Loucy (cell line): ENCODE measurements at regions not wholly inside any gene's neighbourhood (a gene's known extent, or its start where the extent isn't known, plus 50 kb on each side); places are given as distances from the start of the nearest gene placed in this dataset.
A peak's percentile ranks its signal among the peaks of the same experiment; 100 is the strongest.

Experiments
- H2AFZ ChIP-seq: fragments of 200-600 bp; sonication (generic); 2 replicates; pipeline ENCODE4 v1.6.0; 2016; ENCODE audit warnings: antibody characterized with exemption, mild to moderate bottlenecking, low read length, moderate library complexity
- H3F3A ChIP-seq: fragments of 200-600 bp; 2 replicates; pipeline ENCODE4 v1.6.0; 2016; ENCODE audit warnings: antibody characterized with exemption, low read depth, mild to moderate bottlenecking
- H3K27me3 ChIP-seq: fragments of 200-600 bp; sonication (generic); 2 replicates; pipeline ENCODE4 v1.6.1; 2014; ENCODE audit warnings: low read length, mild to moderate bottlenecking; ENCODE audit not compliant: insufficient read depth, poor library complexity, severe bottlenecking
- H3K36me3 ChIP-seq: fragments of 200-600 bp; sonication (generic); 2 replicates; pipeline ENCODE4 v1.6.1; 2016; ENCODE audit warnings: low read length; ENCODE audit not compliant: insufficient read depth
- H3K4me1 ChIP-seq: fragments of 200-600 bp; sonication (generic); 2 replicates; pipeline ENCODE4 v1.5.1; 2014; ENCODE audit warnings: low read length, mild to moderate bottlenecking; ENCODE audit not compliant: insufficient read depth, poor library complexity, severe bottlenecking
- H3K4me2 ChIP-seq: fragments of 200-600 bp; sonication (generic); 2 replicates; pipeline ENCODE4 v1.6.0; 2014; ENCODE audit warnings: antibody characterized with exemption, low read length, low read depth, mild to moderate bottlenecking; ENCODE audit not compliant: poor library complexity, severe bottlenecking
- H3K4me3 ChIP-seq: fragments of 200-600 bp; sonication (generic); 2 replicates; pipeline ENCODE4 v1.5.1; 2014; ENCODE audit warnings: low read length, mild to moderate bottlenecking, mixed read lengths; ENCODE audit not compliant: poor library complexity, severe bottlenecking
- H3K79me2 ChIP-seq: fragments of 200-600 bp; sonication (generic); 2 replicates; pipeline ENCODE4 v1.6.1; 2014; ENCODE audit warnings: low read length; ENCODE audit not compliant: insufficient read depth
- H3K9ac ChIP-seq: fragments of 200-600 bp; sonication (generic); 2 replicates; pipeline ENCODE4 v1.6.0; 2014; ENCODE audit warnings: mild to moderate bottlenecking, low read depth, low read length, moderate library complexity; ENCODE audit not compliant: poor library complexity, severe bottlenecking
- H3K9me2 ChIP-seq: fragments of 200-600 bp; sonication (generic); replicated peaks from 2 replicates; pipeline ENCODE4 v1.6.1; 2016; ENCODE audit warnings: low read depth, low read length, mixed read lengths
- H3K9me3 ChIP-seq: fragments of 200-600 bp; sonication (generic); 2 replicates; pipeline ENCODE4 v1.6.1; 2014; ENCODE audit warnings: mild to moderate bottlenecking, antibody characterized with exemption, low read length, low read depth; ENCODE audit not compliant: insufficient read depth
- H4K20me1 ChIP-seq: fragments of 200-600 bp; sonication (generic); 2 replicates; pipeline ENCODE4 v1.6.0; 2014; ENCODE audit warnings: antibody characterized with exemption, low read length, mild to moderate bottlenecking; ENCODE audit not compliant: insufficient read depth, poor library complexity, severe bottlenecking
- EZH2phosphoT487 ChIP-seq: fragments of 200-600 bp; IDR thresholded peaks from 2 replicates; pipeline ENCODE4 v1.6.1; 2018; ENCODE audit warnings: antibody characterized with exemption, mild to moderate bottlenecking, moderate library complexity, borderline replicate concordance
- TF ChIP-seq, protein P1 (sequence below): fragments of 200-600 bp; sonication (generic); conservative IDR thresholded peaks from 2 replicates; pipeline ENCODE4 v1.5.1; 2014; ENCODE audit warnings: mild to moderate bottlenecking, antibody characterized with exemption, low read length

- Histone ChIP-seq H3K4me2 (no peak overlapping the region), H3K9ac (no peak overlapping the region), H3K79me2 (no peaks in the 10 kb centered on the region), H3K36me3 (no peaks in the 10 kb centered on the region), H3K9me3 (no peaks in the 10 kb centered on the region), H3K4me3 (no peak overlapping the region), H3F3A (no peaks in the 10 kb centered on the region), H3K27me3 (no peaks in the 10 kb centered on the region), H4K20me1 (no peaks in the 10 kb centered on the region), H2AFZ (no peak overlapping the region), H3K4me1 (peaks cover 30% of the 10 kb centered on the region), H3K9me2 (no peaks in the 10 kb centered on the region)
- TF ChIP-seq EZH2phosphoT487, result no peak
- TF ChIP-seq, protein P1, sequence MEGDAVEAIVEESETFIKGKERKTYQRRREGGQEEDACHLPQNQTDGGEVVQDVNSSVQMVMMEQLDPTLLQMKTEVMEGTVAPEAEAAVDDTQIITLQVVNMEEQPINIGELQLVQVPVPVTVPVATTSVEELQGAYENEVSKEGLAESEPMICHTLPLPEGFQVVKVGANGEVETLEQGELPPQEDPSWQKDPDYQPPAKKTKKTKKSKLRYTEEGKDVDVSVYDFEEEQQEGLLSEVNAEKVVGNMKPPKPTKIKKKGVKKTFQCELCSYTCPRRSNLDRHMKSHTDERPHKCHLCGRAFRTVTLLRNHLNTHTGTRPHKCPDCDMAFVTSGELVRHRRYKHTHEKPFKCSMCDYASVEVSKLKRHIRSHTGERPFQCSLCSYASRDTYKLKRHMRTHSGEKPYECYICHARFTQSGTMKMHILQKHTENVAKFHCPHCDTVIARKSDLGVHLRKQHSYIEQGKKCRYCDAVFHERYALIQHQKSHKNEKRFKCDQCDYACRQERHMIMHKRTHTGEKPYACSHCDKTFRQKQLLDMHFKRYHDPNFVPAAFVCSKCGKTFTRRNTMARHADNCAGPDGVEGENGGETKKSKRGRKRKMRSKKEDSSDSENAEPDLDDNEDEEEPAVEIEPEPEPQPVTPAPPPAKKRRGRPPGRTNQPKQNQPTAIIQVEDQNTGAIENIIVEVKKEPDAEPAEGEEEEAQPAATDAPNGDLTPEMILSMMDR, result no peak
These were observed 720.5 kb upstream of the ZNF385D start for GRCh38 chr3:22471557-22471956.

DNA sequence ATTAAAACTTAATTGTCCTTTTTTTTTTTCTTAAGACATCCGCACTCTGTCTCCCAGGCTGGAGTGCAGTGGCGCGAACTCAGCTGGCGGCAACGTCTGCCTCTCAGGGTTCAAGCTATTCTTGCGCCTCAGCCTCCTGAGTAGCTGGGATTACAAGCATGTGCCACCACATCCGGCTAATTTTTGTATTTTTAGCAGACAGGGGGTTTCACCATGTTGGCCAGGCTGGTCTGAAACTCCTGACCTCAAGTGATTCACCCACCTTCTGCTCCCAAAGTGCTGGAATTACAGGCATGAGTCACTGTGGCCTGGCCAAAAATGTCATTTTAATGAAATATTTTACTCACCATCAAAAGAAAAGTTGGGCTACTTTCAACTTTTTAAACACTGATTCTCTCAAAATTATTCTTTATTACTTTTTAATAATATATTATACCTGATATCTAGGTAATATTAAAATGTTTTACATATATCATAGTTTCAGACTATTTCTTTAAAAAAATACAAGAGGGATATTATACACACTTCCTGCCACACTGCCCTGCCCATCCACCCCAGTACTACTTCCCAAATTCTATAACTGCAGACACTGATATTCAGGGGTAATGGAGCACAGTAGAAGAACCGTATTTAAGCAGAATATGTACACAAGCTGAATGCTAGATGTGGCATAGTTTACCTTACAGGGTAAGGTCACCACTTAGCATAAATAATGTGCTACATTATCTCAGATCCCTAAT lies 723.9 kb upstream of the ZNF385D start:
- Histone ChIP-seq H3K4me2 (no peak overlapping the region), H3K4me3 (no peak overlapping the region), H3K9me2 (no peaks in the 10 kb centered on the region), H4K20me1 (no peaks in the 10 kb centered on the region), H3K4me1 (peaks cover 20% of the 10 kb centered on the region), H2AFZ (no peak overlapping the region), H3K9ac (no peak overlapping the region), H3K27me3 (no peaks in the 10 kb centered on the region), H3K79me2 (no peaks in the 10 kb centered on the region), H3K36me3 (no peaks in the 10 kb centered on the region), H3K9me3 (no peaks in the 10 kb centered on the region), H3F3A (no peaks in the 10 kb centered on the region)
- TF ChIP-seq, protein P1, result no peak
- TF ChIP-seq EZH2phosphoT487, result no peak

GRCh38 chr3:22475665-22476240 lies 724.7 kb upstream of the ZNF385D start:
- Histone ChIP-seq H3K4me3 (no peak overlapping the region), H3K27me3 (no peaks in the 10 kb centered on the region), H3K9me3 (no peaks in the 10 kb centered on the region), H3K9me2 (no peaks in the 10 kb centered on the region), H3K4me2 (no peak overlapping the region), H4K20me1 (no peaks in the 10 kb centered on the region), H3K9ac (no peak overlapping the region), H3K4me1 (peaks cover 13% of the 10 kb centered on the region), H2AFZ (peak overlapping the region; percentile 51; the same call in 1 of the 2 replicates), H3K36me3 (no peaks in the 10 kb centered on the region), H3K79me2 (no peaks in the 10 kb centered on the region), H3F3A (no peaks in the 10 kb centered on the region)
- TF ChIP-seq, protein P1, result no peak
- TF ChIP-seq EZH2phosphoT487, result no peak
